ENCODE measurements at regions not wholly inside any gene's neighbourhood (a gene's known extent, or its start where the extent isn't known, plus 50 kb on each side); places are given as distances from the start of the nearest gene placed in this dataset.

DNA sequence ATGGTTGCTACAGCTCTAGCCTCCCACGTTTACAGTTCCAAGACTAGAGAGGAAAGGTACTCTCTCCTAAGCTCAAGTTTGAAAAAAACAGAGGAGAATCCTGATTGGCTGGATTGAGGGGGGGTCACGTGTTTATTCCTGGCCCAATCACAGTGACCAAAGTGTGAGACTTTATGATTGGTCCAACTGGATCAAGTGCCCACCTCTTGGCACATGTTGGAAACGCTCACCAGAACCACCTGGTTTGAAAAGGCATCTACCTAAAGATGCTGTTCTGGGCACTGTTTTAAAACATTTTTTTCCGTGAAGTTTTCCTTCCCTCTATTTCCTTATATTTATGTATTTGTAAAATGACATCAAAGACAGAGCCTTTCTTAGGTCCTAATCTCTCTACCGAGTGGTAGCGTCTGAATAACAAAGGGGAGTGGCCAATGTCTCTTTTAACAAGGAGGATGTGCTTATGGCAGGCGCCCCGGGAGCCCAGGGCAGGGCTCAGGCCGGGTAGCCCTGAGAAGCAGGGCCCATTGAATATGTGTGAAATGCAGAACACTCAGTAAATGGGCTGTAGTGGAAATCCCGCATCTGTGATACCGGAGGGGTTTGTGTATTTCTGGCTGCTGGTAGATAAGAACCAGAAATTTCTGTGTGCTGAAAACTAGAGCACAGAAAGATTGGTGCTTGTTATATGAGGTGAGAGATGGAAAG, 146.2 kb downstream of the ATP23 start:
- TF ChIP-seq POLR2A (IDR thresholded peaks at IDR 0.05) (no peak), POLR2AphosphoS5 (IDR thresholded peaks at IDR 0.05) (no peak)
- TF ChIP-seq, protein P1, sequence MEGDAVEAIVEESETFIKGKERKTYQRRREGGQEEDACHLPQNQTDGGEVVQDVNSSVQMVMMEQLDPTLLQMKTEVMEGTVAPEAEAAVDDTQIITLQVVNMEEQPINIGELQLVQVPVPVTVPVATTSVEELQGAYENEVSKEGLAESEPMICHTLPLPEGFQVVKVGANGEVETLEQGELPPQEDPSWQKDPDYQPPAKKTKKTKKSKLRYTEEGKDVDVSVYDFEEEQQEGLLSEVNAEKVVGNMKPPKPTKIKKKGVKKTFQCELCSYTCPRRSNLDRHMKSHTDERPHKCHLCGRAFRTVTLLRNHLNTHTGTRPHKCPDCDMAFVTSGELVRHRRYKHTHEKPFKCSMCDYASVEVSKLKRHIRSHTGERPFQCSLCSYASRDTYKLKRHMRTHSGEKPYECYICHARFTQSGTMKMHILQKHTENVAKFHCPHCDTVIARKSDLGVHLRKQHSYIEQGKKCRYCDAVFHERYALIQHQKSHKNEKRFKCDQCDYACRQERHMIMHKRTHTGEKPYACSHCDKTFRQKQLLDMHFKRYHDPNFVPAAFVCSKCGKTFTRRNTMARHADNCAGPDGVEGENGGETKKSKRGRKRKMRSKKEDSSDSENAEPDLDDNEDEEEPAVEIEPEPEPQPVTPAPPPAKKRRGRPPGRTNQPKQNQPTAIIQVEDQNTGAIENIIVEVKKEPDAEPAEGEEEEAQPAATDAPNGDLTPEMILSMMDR (IDR thresholded peaks at IDR 0.05 in 8 of 11, conservative IDR thresholded peaks at IDR 0.05 in 3 of 11), result no peak

Data from spleen (tissue), 7 donors.